ENCODE measurements at regions not wholly inside any gene's neighbourhood (a gene's known extent, or its start where the extent isn't known, plus 50 kb on each side); places are given as distances from the start of the nearest gene placed in this dataset.
"Not testable (repeated sequence)": the region's sequence is repeated elsewhere in the genome, so short reads cannot be mapped to it uniquely, and the experiment has no call there.

DNA sequence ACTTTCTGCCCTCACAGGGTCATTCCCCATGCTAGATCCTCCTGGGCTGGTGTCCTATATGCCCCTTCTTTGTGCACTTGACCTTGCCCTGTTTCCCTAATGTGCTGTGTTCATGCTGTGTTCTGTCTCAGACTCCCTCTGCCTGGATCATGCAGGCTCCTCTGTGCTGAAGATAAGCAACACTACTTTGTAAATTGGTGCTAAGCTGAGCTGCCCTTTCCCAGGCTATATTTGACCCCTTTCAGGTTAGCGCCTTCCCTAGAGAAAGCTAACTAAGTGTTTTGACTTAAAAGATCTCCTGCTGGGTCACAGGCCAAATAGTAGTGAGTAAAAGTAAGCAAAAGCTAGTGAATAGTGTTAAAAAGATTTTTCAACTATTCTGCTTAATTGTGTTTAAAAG, 257.2 kb upstream of the RGPD4 start:
- H3K27me3 ChIP-seq (replicated peaks; ENCODE audit: control insufficient read depth, insufficient read depth, low read length) = no peaks in the 10 kb centered on the region
- H3K36me3 Mint-ChIP-seq (ENCODE audit: insufficient read depth, unreplicated experiment) = peaks cover 5% of the 10 kb centered on the region
- H3K27me3 Mint-ChIP-seq (ENCODE audit: insufficient read depth, unreplicated experiment) = no peaks in the 10 kb centered on the region
- no peak overlapping the region for H3K27ac Mint-ChIP-seq (ENCODE audit: unreplicated experiment)
- POLR2A ChIA-PET = no interaction called here
- no peaks in the 10 kb centered on the region for H3K4me1 ChIP-seq
- no peaks in the 10 kb centered on the region for H3K4me1 Mint-ChIP-seq (ENCODE audit: low read depth, unreplicated experiment)
- CTCF ChIA-PET = no interaction called here
- no peak overlapping the region for H3K4me3 Mint-ChIP-seq (ENCODE audit: unreplicated experiment)
- peaks cover 11% of the 10 kb centered on the region for H3K9me3 Mint-ChIP-seq (ENCODE audit: unreplicated experiment)
- H3K36me3 ChIP-seq (ENCODE audit: control insufficient read depth, insufficient read depth, low read length) = no peaks in the 10 kb centered on the region
- H3K4me3 ChIP-seq (ENCODE audit: low read depth, low read length) = no peak overlapping the region
- intact Hi-C loops (cut with micrococcal nuclease; ENCODE audit: unreplicated experiment) = no loop called here
- no peak for DNase-seq
- BruUV-seq (replicated peaks) = no TSS peak
- no peaks in the 10 kb centered on the region for H3K9me3 ChIP-seq
- TF ChIP-seq, protein P1, sequence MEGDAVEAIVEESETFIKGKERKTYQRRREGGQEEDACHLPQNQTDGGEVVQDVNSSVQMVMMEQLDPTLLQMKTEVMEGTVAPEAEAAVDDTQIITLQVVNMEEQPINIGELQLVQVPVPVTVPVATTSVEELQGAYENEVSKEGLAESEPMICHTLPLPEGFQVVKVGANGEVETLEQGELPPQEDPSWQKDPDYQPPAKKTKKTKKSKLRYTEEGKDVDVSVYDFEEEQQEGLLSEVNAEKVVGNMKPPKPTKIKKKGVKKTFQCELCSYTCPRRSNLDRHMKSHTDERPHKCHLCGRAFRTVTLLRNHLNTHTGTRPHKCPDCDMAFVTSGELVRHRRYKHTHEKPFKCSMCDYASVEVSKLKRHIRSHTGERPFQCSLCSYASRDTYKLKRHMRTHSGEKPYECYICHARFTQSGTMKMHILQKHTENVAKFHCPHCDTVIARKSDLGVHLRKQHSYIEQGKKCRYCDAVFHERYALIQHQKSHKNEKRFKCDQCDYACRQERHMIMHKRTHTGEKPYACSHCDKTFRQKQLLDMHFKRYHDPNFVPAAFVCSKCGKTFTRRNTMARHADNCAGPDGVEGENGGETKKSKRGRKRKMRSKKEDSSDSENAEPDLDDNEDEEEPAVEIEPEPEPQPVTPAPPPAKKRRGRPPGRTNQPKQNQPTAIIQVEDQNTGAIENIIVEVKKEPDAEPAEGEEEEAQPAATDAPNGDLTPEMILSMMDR (IDR thresholded peaks at IDR 0.05; ENCODE audit: insufficient read depth in 1 of 2, low read depth in 1 of 2, low read length in 1 of 2, severe bottlenecking in 1 of 2, unreplicated experiment in 1 of 2) = no peak

DNA sequence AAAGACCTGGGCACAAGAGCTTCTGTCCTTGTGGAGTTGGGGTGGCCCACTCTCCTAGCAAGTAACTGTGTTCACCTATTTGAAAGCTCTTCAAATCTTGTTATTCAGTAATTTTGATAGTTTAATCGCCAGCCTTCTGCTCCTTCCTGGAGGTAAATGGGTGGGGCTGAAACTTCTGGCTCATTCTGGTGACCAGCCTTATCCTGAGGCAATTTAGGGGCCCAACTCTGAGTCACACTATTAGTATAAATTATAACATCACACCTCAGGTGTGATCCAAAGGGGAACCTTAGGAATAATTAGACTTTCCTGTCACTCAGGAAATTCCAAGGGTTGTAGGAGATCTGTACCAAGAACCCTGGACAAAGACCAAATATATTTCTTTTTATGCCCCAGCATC, 255.8 kb upstream of the RGPD4 start:
- ChIA-PET CTCF (no interaction called here), POLR2A (no interaction called here)
- DNase-seq = no peak
- H3K4me1 ChIP-seq = no peaks in the 10 kb centered on the region
- Mint-ChIP-seq H3K4me3 (ENCODE audit: unreplicated experiment) (no peak overlapping the region), H3K27ac (ENCODE audit: unreplicated experiment) (no peak overlapping the region), H3K9me3 (ENCODE audit: unreplicated experiment) (peaks cover 11% of the 10 kb centered on the region), H3K4me1 (ENCODE audit: low read depth, unreplicated experiment) (no peaks in the 10 kb centered on the region), H3K27me3 (ENCODE audit: insufficient read depth, unreplicated experiment) (no peaks in the 10 kb centered on the region), H3K36me3 (ENCODE audit: insufficient read depth, unreplicated experiment) (peaks cover 5% of the 10 kb centered on the region)
- no peak overlapping the region for H3K4me3 ChIP-seq (ENCODE audit: low read depth, low read length)
- no peaks in the 10 kb centered on the region for H3K27me3 ChIP-seq (replicated peaks; ENCODE audit: control insufficient read depth, insufficient read depth, low read length)
- H3K9me3 ChIP-seq = no peaks in the 10 kb centered on the region
- TF ChIP-seq, protein P1 (IDR thresholded peaks at IDR 0.05; ENCODE audit: insufficient read depth in 1 of 2, low read depth in 1 of 2, low read length in 1 of 2, severe bottlenecking in 1 of 2, unreplicated experiment in 1 of 2) = no peak
- H3K36me3 ChIP-seq (ENCODE audit: control insufficient read depth, insufficient read depth, low read length) = no peaks in the 10 kb centered on the region
- BruUV-seq (replicated peaks) = no TSS peak
- intact Hi-C loops (cut with micrococcal nuclease; ENCODE audit: unreplicated experiment) = no loop called here

DNA sequence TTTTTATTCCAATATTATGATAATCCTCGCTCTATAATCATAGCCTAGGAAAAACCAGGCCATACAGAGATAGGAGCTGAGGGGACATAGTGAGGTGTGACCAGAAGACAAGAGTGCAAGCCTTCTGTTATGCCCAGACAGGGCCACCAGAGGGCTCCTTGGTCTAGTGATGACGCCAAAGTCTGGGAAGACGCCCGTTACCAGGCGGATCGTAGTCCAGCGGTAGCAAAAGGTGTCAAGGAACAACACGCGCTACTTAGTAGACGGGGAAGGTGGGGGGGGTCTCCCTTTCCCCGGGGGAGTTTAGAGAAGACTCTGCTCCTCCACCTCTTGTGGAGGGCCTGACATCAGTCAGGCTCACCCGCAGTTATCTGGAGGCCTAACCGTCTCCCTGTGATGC, 253.8 kb upstream of the RGPD4 start:
- peaks cover 11% of the 10 kb centered on the region for H3K9me3 Mint-ChIP-seq (ENCODE audit: unreplicated experiment)
- H3K36me3 ChIP-seq (ENCODE audit: control insufficient read depth, insufficient read depth, low read length); H3K4me1 Mint-ChIP-seq (ENCODE audit: low read depth, unreplicated experiment); intact Hi-C loops (cut with micrococcal nuclease; ENCODE audit: unreplicated experiment); CTCF ChIA-PET; BruUV-seq (replicated peaks); POLR2A ChIA-PET; H3K27me3 ChIP-seq (replicated peaks; ENCODE audit: control insufficient read depth, insufficient read depth, low read length); H3K27ac Mint-ChIP-seq (ENCODE audit: unreplicated experiment); H3K36me3 Mint-ChIP-seq (ENCODE audit: insufficient read depth, unreplicated experiment); H3K4me1 ChIP-seq; H3K4me3 ChIP-seq (ENCODE audit: low read depth, low read length); H3K4me3 Mint-ChIP-seq (ENCODE audit: unreplicated experiment); H3K9me3 ChIP-seq; H3K27me3 Mint-ChIP-seq (ENCODE audit: insufficient read depth, unreplicated experiment): not testable (repeated sequence)
- TF ChIP-seq, protein P1 (IDR thresholded peaks at IDR 0.05; ENCODE audit: insufficient read depth in 1 of 2, low read depth in 1 of 2, low read length in 1 of 2, severe bottlenecking in 1 of 2, unreplicated experiment in 1 of 2) = peak; percentile 5 to 35
- peak; percentile 45 to 47 for DNase-seq
